PFSK-1 (cell line): ENCODE measurements at regions not wholly inside any gene's neighbourhood (a gene's known extent, or its start where the extent isn't known, plus 50 kb on each side); places are given as distances from the start of the nearest gene placed in this dataset.

Experiments
- POLR2AphosphoS5 ChIP-seq: IDR thresholded peaks from 2 replicates; pipeline ENCODE4 v1.6.1; 2012; ENCODE audit warnings: low read depth, mild to moderate bottlenecking, control low read depth, low read length, moderate library complexity
- REST ChIP-seq, 2 experiments: IDR thresholded peaks; 2 replicates each; pipeline versions ENCODE4 v1.6.1 to v1.8.0; 2011 to 2012; ENCODE audit warnings: low read depth in 2 of 2, low read length in 2 of 2, control low read depth in 1 of 2, inconsistent platforms in 1 of 2, mild to moderate bottlenecking in 1 of 2, moderate library complexity in 1 of 2; ENCODE audit not compliant: insufficient read depth in 1 of 2

DNA sequence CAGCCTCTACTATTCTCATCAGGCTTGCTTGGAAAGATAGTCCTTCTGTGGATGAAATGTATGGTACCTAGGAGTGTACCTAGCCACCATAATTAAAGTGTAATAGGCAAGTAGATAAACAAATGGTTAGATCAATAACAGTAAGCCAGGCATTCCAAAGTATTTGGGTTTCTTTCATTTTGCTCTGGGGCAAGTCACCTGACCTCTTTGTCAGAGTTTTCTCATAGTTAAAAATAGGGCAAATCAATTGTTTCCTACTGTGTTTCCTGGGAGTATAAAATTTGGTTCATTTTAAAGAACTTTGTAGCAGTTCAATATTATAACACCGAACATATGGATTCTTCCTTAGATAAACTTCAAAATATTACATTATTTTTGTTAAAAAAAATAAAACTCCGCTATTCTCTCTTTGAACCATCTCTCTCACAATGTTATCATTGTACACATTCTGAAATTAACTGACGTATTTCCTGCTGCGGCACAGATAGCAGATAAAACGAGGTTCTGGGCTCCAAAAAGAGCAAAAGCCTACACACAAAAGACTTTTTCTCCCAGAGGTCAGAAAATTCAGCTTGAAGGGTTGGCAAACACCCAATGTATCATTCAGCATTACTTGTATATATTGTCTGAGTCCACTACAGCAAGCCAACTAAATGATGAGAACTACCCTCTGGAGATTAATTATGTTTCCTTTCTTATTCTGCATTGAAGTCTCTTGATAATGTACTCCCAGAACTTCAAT, 267.9 kb downstream of the COX7C start:
- TF ChIP-seq REST (IDR thresholded peaks at IDR 0.05; ENCODE audit: insufficient read depth in 1 of 2, low read depth in 2 of 2, low read length in 2 of 2) (no peak), POLR2AphosphoS5 (no peak)
